Fibroblast of lung (primary cell): ENCODE measurements at regions not wholly inside any gene's neighbourhood (a gene's known extent, or its start where the extent isn't known, plus 50 kb on each side); places are given as distances from the start of the nearest gene placed in this dataset.

Source experiments
- DNase-seq, 2 donors: peaks; one replicate each; pipeline versions ENCODE4 v3.0.0 to v3.0.0-alpha.2; 2010; ENCODE audit warnings: low read depth in 2 of 2
- H2AFZ ChIP-seq: 2 replicates; pipeline ENCODE4 v1.5.1; 2012; ENCODE audit warnings: low read length, control low read depth, inconsistent platforms
- H3K27ac ChIP-seq: 2 replicates; pipeline ENCODE4 v1.5.1; 2011; ENCODE audit warnings: low read length, control low read depth; ENCODE audit not compliant: insufficient read depth
- H3K27me3 ChIP-seq: 2 replicates; pipeline ENCODE4 v1.5.1; 2011; ENCODE audit warnings: mild to moderate bottlenecking, low read length; ENCODE audit not compliant: control insufficient read depth, insufficient read depth
- H3K36me3 ChIP-seq: 2 replicates; pipeline ENCODE4 v1.5.1; 2011; ENCODE audit warnings: low read length; ENCODE audit not compliant: control insufficient read depth, insufficient read depth
- H3K4me1 ChIP-seq: 2 replicates; pipeline ENCODE4 v1.5.1; 2011; ENCODE audit warnings: low read length; ENCODE audit not compliant: control insufficient read depth, insufficient read depth; ENCODE audit errors: extremely low read depth
- H3K4me2 ChIP-seq: 2 replicates; pipeline ENCODE4 v1.5.1; 2011; ENCODE audit warnings: low read length, control low read depth; ENCODE audit not compliant: insufficient read depth; ENCODE audit errors: extremely low read depth
- H3K4me3 ChIP-seq, 4 experiments: fragments of 200-600 bp in 1 of 4; sonication (generic) in 1 of 4; replicated peaks in 1 of 4; 2 replicates each; pipeline ENCODE4 v1.5.1; 2011 to 2016; ENCODE audit warnings: low read length in 4 of 4, low read depth in 3 of 4, mild to moderate bottlenecking in 3 of 4, control low read depth in 2 of 4, inconsistent platforms in 1 of 4, mixed read lengths in 1 of 4; ENCODE audit not compliant: insufficient read depth in 1 of 4; ENCODE audit errors: control extremely low read depth in 1 of 4
- H3K79me2 ChIP-seq: 2 replicates; pipeline ENCODE4 v1.5.1; 2012; ENCODE audit warnings: mild to moderate bottlenecking, low read length, inconsistent platforms; ENCODE audit not compliant: control insufficient read depth, insufficient read depth
- H3K9ac ChIP-seq: 2 replicates; pipeline ENCODE4 v1.5.1; 2011; ENCODE audit warnings: mild to moderate bottlenecking, low read length, control low read depth; ENCODE audit not compliant: insufficient read depth
- H3K9me3 ChIP-seq: 2 replicates; pipeline ENCODE4 v1.5.1; 2012; ENCODE audit warnings: low read depth, low read length; ENCODE audit not compliant: control insufficient read depth, insufficient read depth
- H4K20me1 ChIP-seq: 2 replicates; pipeline ENCODE4 v1.5.1; 2011; ENCODE audit warnings: low read length; ENCODE audit not compliant: control insufficient read depth, insufficient read depth; ENCODE audit errors: extremely low read depth
- CTCF ChIP-seq, 2 donors: IDR thresholded peaks in 1 of 2; conservative IDR thresholded peaks in 1 of 2; 1 replicate in 1 of 2; 2 replicates in 1 of 2; pipeline ENCODE4 v1.5.1; 2011 to 2012; ENCODE audit warnings: low read length in 2 of 2, control low read depth in 1 of 2, inconsistent platforms in 1 of 2, low read depth in 1 of 2, mild to moderate bottlenecking in 1 of 2
- EZH2 ChIP-seq: IDR thresholded peaks from 2 replicates; pipeline ENCODE4 v1.5.1; 2012; ENCODE audit warnings: low read length, control low read depth, mild to moderate bottlenecking; ENCODE audit errors: missing control alignments

GRCh38 chr10:128418819-128419218, 292.6 kb upstream of the MKI67 start:
- no peaks in the 10 kb centered on the region for H3K79me2 ChIP-seq
- no peaks in the 10 kb centered on the region for H4K20me1 ChIP-seq
- no peak overlapping the region for H3K9ac ChIP-seq
- H3K4me3 ChIP-seq, result no peak overlapping the region
- H3K4me2 ChIP-seq, result no peak overlapping the region
- no peak overlapping the region for H2AFZ ChIP-seq
- no peaks in the 10 kb centered on the region for H3K36me3 ChIP-seq
- H3K27me3 ChIP-seq, result no peaks in the 10 kb centered on the region
- no peak for TF ChIP-seq EZH2
- TF ChIP-seq CTCF (conservative IDR thresholded peaks at IDR 0.05 in 1 of 2, IDR thresholded peaks at IDR 0.05 in 1 of 2; ENCODE audit: low read depth in 1 of 2, low read length in 2 of 2), result no peak
- DNase-seq, result no peak
- no peak overlapping the region for H3K27ac ChIP-seq
- H3K9me3 ChIP-seq, result no peaks in the 10 kb centered on the region
- no peaks in the 10 kb centered on the region for H3K4me1 ChIP-seq

- H3K9me3 ChIP-seq, result no peaks in the 10 kb centered on the region
- H3K4me1 ChIP-seq, result no peaks in the 10 kb centered on the region
- H2AFZ ChIP-seq, result no peak overlapping the region
These were observed 293.3 kb upstream of the MKI67 start for GRCh38 chr10:128419466-128420019.

GRCh38 chr10:128420623-128421022, 294.4 kb upstream of the MKI67 start:
- Histone ChIP-seq H4K20me1 (no peaks in the 10 kb centered on the region), H3K4me1 (no peaks in the 10 kb centered on the region), H3K9ac (no peak overlapping the region), H3K4me2 (no peak overlapping the region), H3K27me3 (no peaks in the 10 kb centered on the region), H3K4me3 (no peak overlapping the region), H3K79me2 (no peaks in the 10 kb centered on the region), H3K9me3 (no peaks in the 10 kb centered on the region), H3K36me3 (no peaks in the 10 kb centered on the region), H2AFZ (no peak overlapping the region), H3K27ac (no peak overlapping the region)
- no peak for DNase-seq
- TF ChIP-seq EZH2 (no peak), CTCF (conservative IDR thresholded peaks at IDR 0.05 in 1 of 2, IDR thresholded peaks at IDR 0.05 in 1 of 2; ENCODE audit: low read depth in 1 of 2, low read length in 2 of 2) (no peak)

More at GRCh38 chr10:128419466-128420019, 293.3 kb upstream of the MKI67 start:
- TF ChIP-seq EZH2, result no peak
- no peak for TF ChIP-seq CTCF (conservative IDR thresholded peaks at IDR 0.05 in 1 of 2, IDR thresholded peaks at IDR 0.05 in 1 of 2; ENCODE audit: low read depth in 1 of 2, low read length in 2 of 2)
- Histone ChIP-seq H4K20me1 (no peaks in the 10 kb centered on the region), H3K4me2 (no peak overlapping the region), H3K4me3 (no peak overlapping the region), H3K9ac (no peak overlapping the region), H3K27ac (no peak overlapping the region), H3K36me3 (no peaks in the 10 kb centered on the region), H3K27me3 (no peaks in the 10 kb centered on the region), H3K79me2 (no peaks in the 10 kb centered on the region)
- DNase-seq, result no peak
